ENCODE measurements at regions not wholly inside any gene's neighbourhood (a gene's known extent, or its start where the extent isn't known, plus 50 kb on each side); places are given as distances from the start of the nearest gene placed in this dataset.

- no peak for DNase-seq
These were observed 323.3 kb upstream of the E2F7 start for GRCh38 chr12:77388445-77389265.

DNA sequence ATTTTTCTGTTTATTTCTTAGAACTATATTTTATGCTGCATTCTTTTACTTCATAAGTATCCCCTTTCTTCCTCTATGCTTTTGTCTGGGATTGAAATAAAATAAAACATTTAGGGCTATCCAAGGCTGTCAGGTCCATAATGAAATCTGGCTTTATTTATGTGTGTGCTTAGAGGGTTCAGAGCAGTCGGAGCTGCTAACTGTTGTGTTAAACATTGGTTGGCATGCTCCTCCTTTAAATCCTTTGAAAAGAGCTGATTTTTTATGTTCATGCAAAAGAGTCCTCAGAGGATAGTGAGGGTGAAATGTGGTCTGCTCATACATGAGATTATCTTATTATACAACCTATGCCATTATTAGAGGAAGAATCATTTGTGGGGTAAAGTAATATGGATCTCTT, 322.3 kb upstream of the E2F7 start:
- DNase-seq, result no peak

DNA sequence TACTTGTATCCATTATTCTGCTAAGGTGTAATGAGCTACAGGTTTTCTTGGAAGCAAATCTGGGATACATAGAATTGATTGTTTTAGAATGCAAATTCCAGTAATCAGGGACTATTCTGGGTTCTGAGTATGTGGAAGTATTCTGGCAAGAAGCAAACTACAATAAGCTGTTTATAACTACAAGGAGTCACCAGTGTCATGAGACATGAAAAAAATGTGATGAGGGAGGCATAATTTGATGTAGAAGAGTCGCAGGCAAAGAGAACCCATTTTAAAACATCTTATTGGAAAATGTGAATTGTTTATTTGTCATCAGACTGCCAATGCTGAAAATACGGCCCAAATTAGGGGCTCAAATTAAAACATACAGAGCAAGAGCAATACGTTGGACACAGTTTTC, 321.8 kb upstream of the E2F7 start:
- no peak for DNase-seq

- DNase-seq, result no peak
These were observed 319.6 kb upstream of the E2F7 start for GRCh38 chr12:77384941-77385340.

DNA sequence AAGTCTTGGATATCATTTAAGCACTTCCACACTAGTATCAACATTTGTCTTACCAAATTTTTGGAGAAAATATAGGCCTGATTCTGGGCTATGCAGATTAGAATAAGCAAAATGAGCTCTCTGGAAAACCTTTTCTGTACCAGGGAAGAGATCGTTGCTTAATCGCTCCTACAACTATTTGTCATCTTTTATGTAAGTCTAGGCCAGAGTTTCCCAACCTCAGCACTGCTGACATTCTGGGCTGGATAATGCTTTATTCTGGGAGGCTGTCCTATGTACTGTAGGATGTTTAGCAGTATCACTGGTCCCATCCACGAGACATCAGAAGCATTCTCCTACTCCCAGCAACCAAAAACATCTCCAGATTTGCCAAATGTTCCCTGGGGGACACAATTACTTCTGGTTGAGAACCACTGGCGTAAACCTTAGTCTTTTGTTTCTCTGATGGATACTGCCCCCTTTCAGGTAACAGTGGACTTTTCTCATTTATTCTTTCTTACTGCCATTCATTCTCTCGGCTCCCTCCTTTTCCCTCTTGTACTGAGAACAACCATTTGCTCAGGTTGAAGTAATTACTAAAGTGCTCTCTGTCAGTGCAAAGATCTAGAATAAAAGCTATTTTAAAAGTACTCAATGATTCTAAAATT, 316.9 kb upstream of the E2F7 start:
- DNase-seq, result no peak

GRCh38 chr12:77377622-77378021, 312.3 kb upstream of the E2F7 start:
- DNase-seq, result no peak

DNA sequence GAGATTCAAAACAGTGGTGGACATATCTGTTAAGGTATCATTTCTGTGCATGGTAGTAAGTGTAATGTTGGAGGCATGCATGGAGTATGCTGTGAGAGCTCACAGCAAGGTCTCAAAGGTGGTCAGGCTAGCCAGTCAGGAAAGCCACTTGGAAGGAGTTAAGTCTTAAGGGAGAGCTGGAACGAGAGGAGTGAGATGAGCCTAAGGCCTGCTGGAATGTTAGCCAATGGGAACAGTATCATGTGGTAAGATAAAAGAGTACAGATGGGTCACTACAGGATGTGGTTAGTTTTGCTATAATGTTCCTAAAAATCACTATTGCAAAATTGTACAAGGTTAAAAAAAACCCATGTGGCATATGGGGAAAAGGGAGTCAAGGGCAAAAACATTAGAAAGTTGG, 311.7 kb upstream of the E2F7 start:
- no peak for DNase-seq

GRCh38 chr12:77374673-77375072, 309.3 kb upstream of the E2F7 start:
- no peak for DNase-seq

- DNase-seq, result no peak
These were observed 307.1 kb upstream of the E2F7 start for GRCh38 chr12:77372494-77372893.

DNA sequence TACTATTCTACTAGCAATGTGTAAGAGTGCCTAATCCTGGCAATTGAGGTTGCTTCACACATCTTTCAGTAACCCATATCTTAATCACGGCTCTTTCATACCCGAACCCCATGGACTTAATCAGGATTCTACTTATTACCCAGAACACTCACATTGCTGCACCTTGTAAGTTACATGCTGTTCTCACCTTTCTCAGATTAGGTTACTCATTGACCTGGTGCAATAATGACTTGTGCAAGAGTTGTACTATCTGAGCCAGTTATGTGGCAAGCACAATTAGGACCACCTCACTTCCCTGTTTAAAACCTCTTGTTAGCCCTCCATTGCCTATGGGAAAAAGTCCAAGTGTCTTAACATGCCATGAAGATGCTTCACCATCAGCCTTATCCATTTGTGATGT, 306.7 kb upstream of the E2F7 start:
- DNase-seq, result no peak

DNA sequence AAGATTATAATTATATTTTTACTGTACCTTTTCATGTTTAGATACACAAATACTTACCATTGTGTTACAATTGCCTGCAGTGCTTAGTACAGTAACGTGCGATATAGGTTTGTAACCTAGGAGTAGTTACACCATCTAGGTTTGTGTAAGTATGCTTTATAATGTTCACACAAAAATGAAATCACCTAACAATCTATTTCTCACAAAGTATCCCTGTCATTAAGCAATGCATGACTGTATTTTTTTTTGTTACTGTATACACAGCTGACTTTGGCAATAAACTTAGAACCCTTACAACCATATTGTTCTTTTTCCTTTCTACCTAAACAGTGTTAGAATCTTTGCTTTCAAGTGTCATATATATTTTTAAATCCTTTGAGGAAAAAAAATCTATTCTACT, 303.0 kb upstream of the E2F7 start:
- DNase-seq, result no peak

- no peak for DNase-seq
These were observed 301.2 kb upstream of the E2F7 start for GRCh38 chr12:77366616-77367015.

DNA sequence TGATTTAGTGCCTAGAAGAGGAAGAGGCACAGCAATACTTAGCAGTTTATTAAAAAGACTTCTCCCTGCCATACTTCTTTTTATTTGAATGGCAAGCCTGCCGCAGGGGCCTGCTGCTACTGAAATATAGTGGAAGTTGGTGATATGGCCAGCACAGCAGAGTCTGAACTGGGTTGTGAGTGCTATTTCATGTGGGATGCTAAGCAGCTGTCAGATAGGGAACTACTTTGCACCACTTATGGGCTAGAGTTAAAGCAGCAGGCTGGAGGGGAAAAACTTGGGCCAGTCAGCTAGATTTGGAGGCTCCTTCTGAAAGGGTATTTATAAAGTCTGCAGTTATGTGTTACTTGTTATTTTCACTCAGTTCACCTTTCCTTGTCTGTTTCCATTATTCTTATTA, 299.0 kb upstream of the E2F7 start:
- no peak for DNase-seq

DNA sequence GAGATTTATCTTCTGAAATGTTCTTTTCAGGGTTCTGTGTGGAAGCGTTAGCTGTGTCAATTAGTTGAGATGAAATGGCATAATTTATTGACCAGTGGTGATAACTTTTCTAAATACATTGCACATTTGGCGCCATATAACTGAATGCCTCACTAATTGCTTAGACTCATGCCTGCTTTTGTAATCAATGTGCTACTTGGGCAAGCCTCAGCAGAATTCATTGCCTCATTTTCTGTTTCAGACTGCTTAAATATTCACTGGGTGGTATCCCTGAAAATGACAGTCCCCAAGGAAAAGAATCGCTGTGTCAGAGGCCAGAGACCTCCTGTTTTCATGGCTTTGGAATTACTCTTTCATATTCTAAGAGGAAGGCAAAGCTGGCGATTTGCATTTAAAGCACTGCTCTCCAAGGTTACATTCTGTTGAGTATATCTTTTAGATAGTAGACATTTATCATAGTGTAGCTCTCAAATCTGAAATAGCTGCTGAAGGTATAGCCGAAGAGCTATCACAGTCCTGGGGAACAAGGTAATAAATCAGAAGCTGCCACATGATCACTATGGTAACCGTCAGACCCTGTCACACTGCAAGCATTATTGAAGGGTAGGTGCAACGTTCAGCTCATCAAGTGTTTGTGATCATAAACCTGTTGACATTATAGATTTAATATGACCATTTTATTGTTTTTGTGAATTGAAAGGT, 297.3 kb upstream of the E2F7 start:
- DNase-seq, result no peak

GRCh38 chr12:77357655-77358054, 292.3 kb upstream of the E2F7 start:
- no peak for DNase-seq

DNA sequence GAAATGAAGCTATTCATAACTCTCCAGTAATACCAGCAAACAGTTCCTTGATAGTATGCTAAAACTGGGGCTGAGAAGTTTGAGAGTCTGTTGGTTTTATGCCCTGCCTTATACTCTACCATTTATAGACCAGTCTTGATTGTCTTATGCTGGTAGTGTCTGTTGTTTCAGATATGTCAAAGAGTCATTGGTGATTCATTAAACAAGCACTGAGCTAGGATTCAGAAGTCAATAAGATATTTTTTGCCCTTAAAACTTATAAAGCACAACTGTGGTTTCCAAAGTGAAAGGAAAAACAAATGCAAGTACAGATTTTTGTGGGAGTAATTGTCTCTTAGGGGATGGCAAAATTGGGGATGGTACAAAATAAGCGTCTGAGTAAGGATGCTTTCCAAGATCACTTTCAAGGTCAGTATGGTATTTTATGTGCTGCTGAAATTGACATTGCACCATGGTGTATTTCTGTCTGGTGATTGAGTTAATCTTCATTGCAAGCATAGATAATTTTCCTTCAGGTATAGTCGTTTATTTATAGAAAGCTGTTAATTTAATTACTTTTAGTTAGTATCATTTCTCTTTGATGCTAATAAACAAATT, 289.5 kb upstream of the E2F7 start:
- DNase-seq, result no peak

GRCh38 chr12:77352946-77353345, 287.6 kb upstream of the E2F7 start:
- DNase-seq, result no peak

DNA sequence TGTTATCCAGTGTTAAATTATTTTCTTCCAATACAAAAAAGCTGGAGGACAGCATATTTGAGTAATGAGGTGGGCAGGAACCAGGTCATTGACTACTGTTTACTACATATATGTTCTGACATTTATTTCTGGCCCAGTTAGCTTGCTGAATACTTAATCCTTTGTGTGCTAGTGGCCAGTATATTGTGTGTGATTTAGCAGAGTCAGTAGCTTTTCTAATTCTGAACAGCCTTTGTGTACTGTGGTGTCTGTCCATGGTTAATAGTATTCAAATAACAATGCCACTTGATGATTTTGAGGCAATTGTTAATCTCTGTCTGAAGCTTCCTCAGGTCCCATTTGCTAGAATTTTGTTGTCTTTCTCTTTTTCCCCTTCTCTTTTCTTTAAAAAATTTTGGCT, 286.5 kb upstream of the E2F7 start:
- no peak for DNase-seq

DNA sequence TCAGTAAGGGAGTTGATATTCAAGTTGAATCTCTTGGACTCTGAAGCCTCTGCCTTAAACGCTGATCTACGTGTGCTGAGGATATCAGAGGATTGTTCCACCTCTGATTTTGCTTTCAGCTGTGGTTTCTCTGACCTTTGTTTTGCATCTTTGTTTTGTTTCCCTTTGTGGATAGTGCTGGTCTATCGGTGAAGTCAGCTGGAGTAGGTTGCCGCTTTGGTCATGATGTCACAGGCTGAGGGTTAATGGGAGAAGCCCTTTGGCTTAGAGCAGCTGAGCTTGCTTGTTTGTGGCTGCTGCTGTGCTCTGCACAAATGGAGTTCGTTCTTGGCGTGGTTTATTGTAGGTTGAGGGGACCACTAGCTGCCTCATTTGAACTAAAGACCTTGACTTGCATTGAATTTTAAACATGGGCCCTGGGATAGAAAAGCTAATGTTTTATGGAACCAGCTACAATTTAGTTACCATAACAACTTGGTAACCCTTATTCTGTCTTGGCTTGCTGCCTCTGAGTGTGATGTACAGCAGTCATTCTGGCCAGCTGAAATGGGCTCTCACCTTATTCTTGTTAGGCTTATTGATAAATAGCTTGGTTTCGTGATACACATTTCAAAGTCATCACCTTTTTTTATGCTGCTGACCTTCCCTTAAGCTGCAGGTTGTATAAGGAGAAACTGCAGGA, 284.5 kb upstream of the E2F7 start:
- DNase-seq, result no peak

DNA sequence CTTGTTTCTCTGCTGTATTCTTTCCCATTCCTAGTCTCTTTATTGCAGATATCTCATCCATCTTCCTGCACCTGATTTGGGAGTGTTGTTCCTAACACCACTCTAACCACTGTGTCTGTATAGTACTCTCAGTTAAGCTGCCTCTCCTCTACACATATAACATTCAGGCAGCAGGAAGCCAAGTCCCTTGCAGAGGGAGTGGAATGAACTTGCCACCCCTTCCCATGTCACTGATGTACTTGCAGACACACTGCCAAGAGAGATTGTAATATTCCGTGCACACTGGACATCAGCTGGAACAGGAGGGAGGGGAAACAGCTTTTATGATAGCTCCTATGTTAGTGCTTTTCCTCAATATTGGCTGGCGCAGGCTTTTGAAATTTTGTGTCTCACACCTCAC, 281.6 kb upstream of the E2F7 start:
- DNase-seq, result no peak

- no peak for DNase-seq
These were observed 280.0 kb upstream of the E2F7 start for GRCh38 chr12:77345336-77345735.

GRCh38 chr12:77344651-77345050, 279.3 kb upstream of the E2F7 start:
- no peak for DNase-seq

DNA sequence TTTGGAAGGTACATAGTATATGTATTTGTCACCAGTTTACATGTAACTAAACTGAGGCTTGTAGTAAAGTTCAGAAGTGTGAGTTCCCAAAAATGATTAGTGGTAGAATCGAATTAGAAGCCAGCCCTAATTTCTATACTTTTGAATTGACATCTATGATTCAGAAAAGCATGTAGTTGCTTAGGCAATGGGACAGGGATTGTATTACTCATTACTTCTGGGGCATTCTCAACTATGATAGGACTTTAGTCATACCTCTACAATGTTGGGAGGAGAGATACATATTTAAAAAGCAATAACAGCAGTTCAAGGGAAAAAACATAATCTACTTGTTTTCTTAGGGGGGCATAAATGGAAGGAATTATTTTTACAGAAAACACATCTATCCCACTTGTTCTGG, 277.9 kb upstream of the E2F7 start:
- no peak for DNase-seq
